ENCODE measurements at regions not wholly inside any gene's neighbourhood (a gene's known extent, or its start where the extent isn't known, plus 50 kb on each side); places are given as distances from the start of the nearest gene placed in this dataset.

- TF ChIP-seq EZH2 (IDR thresholded peaks at IDR 0.05; ENCODE audit: borderline replicate concordance, low read length) (no peak), CTCF (IDR thresholded peaks at IDR 0.05; ENCODE audit: low read length) (no peak)
Measured at GRCh38 chr10:113347508-113347907, 205.3 kb upstream of the HABP2 start.

All from OCI-LY1 (cell line).